OCI-LY1 (cell line): ENCODE measurements at regions not wholly inside any gene's neighbourhood (a gene's known extent, or its start where the extent isn't known, plus 50 kb on each side); places are given as distances from the start of the nearest gene placed in this dataset.

Experiments
- H2AFZ ChIP-seq: fragments of 200-600 bp; sonication (generic), shearing (Covaris generic); 2 replicates; pipeline ENCODE4 v1.6.0; 2014; ENCODE audit warnings: antibody characterized with exemption, mild to moderate bottlenecking, low read length
- H3F3A ChIP-seq: fragments of 200-600 bp; sonication (generic), shearing (Covaris generic); 2 replicates; pipeline ENCODE4 v1.6.0; 2014; ENCODE audit warnings: mild to moderate bottlenecking, antibody characterized with exemption, low read length, moderate library complexity; ENCODE audit not compliant: insufficient read depth
- H3K27ac ChIP-seq: fragments of 200-600 bp; sonication (generic); 2 replicates; pipeline ENCODE4 v1.5.1; 2014; ENCODE audit warnings: low read length, mixed run types, mild to moderate bottlenecking, low read depth; ENCODE audit not compliant: poor library complexity, severe bottlenecking
- H3K27me3 ChIP-seq: fragments of 200-600 bp; sonication (generic); 2 replicates; pipeline ENCODE4 v1.6.0; 2014; ENCODE audit warnings: antibody characterized with exemption, mild to moderate bottlenecking, low read length, moderate library complexity; ENCODE audit not compliant: insufficient read depth
- H3K36me3 ChIP-seq: fragments of 200-600 bp; sonication (generic); 2 replicates; pipeline ENCODE4 v1.6.1; 2014; ENCODE audit warnings: mild to moderate bottlenecking, antibody characterized with exemption, low read length, moderate library complexity, mixed read lengths; ENCODE audit not compliant: insufficient read depth
- H3K4me1 ChIP-seq: fragments of 200-600 bp; sonication (generic); 2 replicates; pipeline ENCODE4 v1.5.1; 2014; ENCODE audit warnings: mild to moderate bottlenecking, low read length, moderate library complexity; ENCODE audit not compliant: insufficient read depth, severe bottlenecking
- H3K4me2 ChIP-seq: fragments of 200-600 bp; sonication (generic), shearing (Covaris generic); 2 replicates; pipeline ENCODE4 v1.6.1; 2014; ENCODE audit warnings: low read length
- H3K4me3 ChIP-seq: fragments of 200-600 bp; sonication (generic); 2 replicates; pipeline ENCODE4 v1.5.1; 2014; ENCODE audit warnings: low read length, low read depth, mild to moderate bottlenecking, mixed read lengths; ENCODE audit not compliant: poor library complexity, severe bottlenecking
- H3K79me2 ChIP-seq: fragments of 200-600 bp; shearing (Covaris generic); 2 replicates; pipeline ENCODE4 v1.6.1; 2016; ENCODE audit warnings: mixed run types, low read length, mixed read lengths; ENCODE audit not compliant: insufficient read depth
- H3K9ac ChIP-seq: fragments of 200-600 bp; sonication (generic), shearing (Covaris generic); 2 replicates; pipeline ENCODE4 v1.6.1; 2014; ENCODE audit warnings: mild to moderate bottlenecking, low read length, mixed read lengths
- H3K9me2 ChIP-seq: fragments of 200-600 bp; sonication (generic), shearing (Covaris generic); 2 replicates; pipeline ENCODE4 v1.6.1; 2014; ENCODE audit warnings: low read depth, mild to moderate bottlenecking, low read length, mixed read lengths
- H3K9me3 ChIP-seq: fragments of 200-600 bp; shearing (Covaris generic); 2 replicates; pipeline ENCODE4 v1.6.1; 2014; ENCODE audit warnings: low read length, mixed read lengths
- H4K20me1 ChIP-seq: fragments of 200-600 bp; sonication (generic), shearing (Covaris generic); 2 replicates; pipeline ENCODE4 v1.6.0; 2016; ENCODE audit warnings: mild to moderate bottlenecking, low read length; ENCODE audit not compliant: insufficient read depth
- CTCF ChIP-seq: fragments of 200-600 bp; sonication (generic), shearing (Covaris generic); IDR thresholded peaks from 2 replicates; pipeline ENCODE4 v1.5.1; 2017; ENCODE audit warnings: mild to moderate bottlenecking, antibody characterized with exemption, low read length, moderate library complexity, mixed read lengths
- EZH2 ChIP-seq: fragments of 200-600 bp; sonication (generic), shearing (Covaris generic); IDR thresholded peaks from 2 replicates; pipeline ENCODE4 v1.8.0; 2017; ENCODE audit warnings: borderline replicate concordance, mixed run types, mild to moderate bottlenecking, antibody characterized with exemption, low read length, moderate library complexity, mixed read lengths

DNA sequence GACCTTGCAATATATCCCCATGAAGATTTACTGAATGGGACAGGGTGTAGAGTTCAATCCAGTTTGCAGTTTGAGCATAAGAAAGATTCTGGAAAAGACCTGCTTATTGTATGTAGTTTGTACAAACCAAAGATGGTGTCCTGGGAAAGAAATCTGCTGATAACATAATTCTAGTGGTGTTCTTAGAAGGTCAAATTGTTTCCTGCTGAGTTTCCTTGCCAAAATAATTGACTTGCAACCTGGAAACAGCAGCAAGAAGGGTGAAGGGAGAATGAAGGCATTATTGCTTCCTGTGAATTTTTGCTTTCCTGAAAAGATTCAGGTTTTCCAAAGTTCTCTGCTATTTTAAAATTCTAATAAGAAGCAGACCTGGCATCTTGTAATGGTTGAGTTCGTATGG lies 222.9 kb downstream of the KIF20B start:
- H3K36me3 ChIP-seq: no peaks in the 10 kb centered on the region
- no peak overlapping the region for H3K27ac ChIP-seq
- H4K20me1 ChIP-seq: no peaks in the 10 kb centered on the region
- no peak overlapping the region for H3K4me3 ChIP-seq
- H3K27me3 ChIP-seq: no peaks in the 10 kb centered on the region
- H3K9me3 ChIP-seq: no peaks in the 10 kb centered on the region
- H3K4me1 ChIP-seq: no peaks in the 10 kb centered on the region
- no peaks in the 10 kb centered on the region for H3F3A ChIP-seq
- no peaks in the 10 kb centered on the region for H3K9me2 ChIP-seq
- no peak overlapping the region for H2AFZ ChIP-seq
- TF ChIP-seq EZH2: no peak
- TF ChIP-seq CTCF: no peak
- no peaks in the 10 kb centered on the region for H3K79me2 ChIP-seq
- H3K4me2 ChIP-seq: no peak overlapping the region
- no peak overlapping the region for H3K9ac ChIP-seq

- Histone ChIP-seq H3K9me3 (no peaks in the 10 kb centered on the region), H3K79me2 (no peaks in the 10 kb centered on the region)
- TF ChIP-seq CTCF: no peak
- no peak for TF ChIP-seq EZH2
These were observed 225.3 kb downstream of the KIF20B start for GRCh38 chr10:89926736-89927135.

GRCh38 chr10:89929282-89930026 lies 228.1 kb downstream of the KIF20B start:
- Histone ChIP-seq H3K79me2 (no peaks in the 10 kb centered on the region), H3K4me3 (no peak overlapping the region), H3K4me2 (no peak overlapping the region), H3K27ac (no peak overlapping the region), H3K9me3 (no peaks in the 10 kb centered on the region), H4K20me1 (no peaks in the 10 kb centered on the region), H3K9ac (no peak overlapping the region), H3K27me3 (no peaks in the 10 kb centered on the region), H3K4me1 (no peaks in the 10 kb centered on the region), H3K9me2 (no peaks in the 10 kb centered on the region), H3K36me3 (no peaks in the 10 kb centered on the region), H2AFZ (no peak overlapping the region), H3F3A (no peaks in the 10 kb centered on the region)
- no peak for TF ChIP-seq CTCF
- no peak for TF ChIP-seq EZH2

More at GRCh38 chr10:89926736-89927135, 225.3 kb downstream of the KIF20B start:
- Histone ChIP-seq H3K27ac (no peak overlapping the region), H3K4me1 (no peaks in the 10 kb centered on the region), H3F3A (no peaks in the 10 kb centered on the region), H3K4me2 (no peak overlapping the region), H2AFZ (no peak overlapping the region), H3K9me2 (no peaks in the 10 kb centered on the region), H3K4me3 (no peak overlapping the region), H3K9ac (no peak overlapping the region), H3K27me3 (no peaks in the 10 kb centered on the region), H3K36me3 (no peaks in the 10 kb centered on the region), H4K20me1 (no peaks in the 10 kb centered on the region)
